Neuronal stem cell (in vitro differentiated cells): ENCODE measurements at regions not wholly inside any gene's neighbourhood (a gene's known extent, or its start where the extent isn't known, plus 50 kb on each side); places are given as distances from the start of the nearest gene placed in this dataset.
"Not testable (repeated sequence)": the region's sequence is repeated elsewhere in the genome, so short reads cannot be mapped to it uniquely, and the experiment has no call there.

ENCODE experiments used
- DNase-seq: peaks from one replicate; pipeline ENCODE4 v3.0.0-alpha.2; 2013; ENCODE audit warnings: low spot score
- H2AFZ ChIP-seq: one replicate; pipeline ENCODE4 v1.6.1; 2013; ENCODE audit warnings: mild to moderate bottlenecking, low read length, inconsistent platforms
- H2AK5ac ChIP-seq: 2 replicates; pipeline ENCODE4 v1.6.1; 2013; ENCODE audit warnings: low read depth, mild to moderate bottlenecking, inconsistent platforms, low read length, moderate library complexity, mixed read lengths
- H2BK120ac ChIP-seq: 2 replicates; pipeline ENCODE4 v1.6.1; 2013; ENCODE audit warnings: low read depth, mild to moderate bottlenecking, inconsistent platforms, low read length, moderate library complexity, mixed read lengths
- H2BK12ac ChIP-seq: one replicate; pipeline ENCODE4 v1.6.1; 2013; ENCODE audit warnings: low read length, inconsistent platforms
- H2BK15ac ChIP-seq: 2 replicates; pipeline ENCODE4 v1.6.1; 2013; ENCODE audit warnings: mild to moderate bottlenecking, low read length, inconsistent platforms, mixed read lengths
- H2BK5ac ChIP-seq: one replicate; pipeline ENCODE4 v1.6.1; 2013; ENCODE audit warnings: inconsistent platforms, mild to moderate bottlenecking, low read length, moderate library complexity
- H3K14ac ChIP-seq: one replicate; pipeline ENCODE4 v1.6.1; 2013; ENCODE audit warnings: low read length, inconsistent platforms
- H3K18ac ChIP-seq: 2 replicates; pipeline ENCODE4 v1.6.1; 2013; ENCODE audit warnings: low read length, inconsistent platforms
- H3K23ac ChIP-seq: 2 replicates; pipeline ENCODE4 v1.6.1; 2013; ENCODE audit warnings: low read depth, mild to moderate bottlenecking, mixed read lengths, low read length, inconsistent platforms; ENCODE audit not compliant: poor library complexity
- H3K27ac ChIP-seq: replicated peaks from 3 replicates; pipeline ENCODE4 v1.5.1; 2013; ENCODE audit warnings: low read length, inconsistent platforms
- H3K27me3 ChIP-seq, 3 experiments: 2 replicates each; pipeline ENCODE4 v1.6.1; 2013; ENCODE audit warnings: low read length in 3 of 3, mild to moderate bottlenecking in 2 of 3, inconsistent platforms in 1 of 3, low read depth in 1 of 3, mixed read lengths in 1 of 3, moderate library complexity in 1 of 3; ENCODE audit not compliant: control insufficient read depth in 3 of 3, insufficient read depth in 3 of 3
- H3K36me3 ChIP-seq, 2 donors: replicated peaks in 1 of 2; 2 replicates each; pipeline ENCODE4 v1.6.1; 2013; ENCODE audit warnings: low read length in 2 of 2; ENCODE audit not compliant: control insufficient read depth in 2 of 2, insufficient read depth in 2 of 2
- H3K4ac ChIP-seq: 2 replicates; pipeline ENCODE4 v1.6.1; 2013; ENCODE audit warnings: inconsistent platforms, mild to moderate bottlenecking, low read length, moderate library complexity
- H3K4me1 ChIP-seq, 2 donors: 1 replicate in 1 of 2; 2 replicates in 1 of 2; pipeline ENCODE4 v1.6.1; 2013; ENCODE audit warnings: low read length in 2 of 2, low read depth in 1 of 2; ENCODE audit not compliant: control insufficient read depth in 2 of 2, insufficient read depth in 1 of 2
- H3K4me2 ChIP-seq: one replicate; pipeline ENCODE4 v1.6.1; 2013; ENCODE audit warnings: mild to moderate bottlenecking, low read length, inconsistent platforms; ENCODE audit not compliant: insufficient read depth, poor library complexity, severe bottlenecking
- H3K4me3 ChIP-seq, 2 donors: 2 replicates each; pipeline ENCODE4 v1.5.1; 2013; ENCODE audit warnings: low read length in 2 of 2, mild to moderate bottlenecking in 2 of 2, inconsistent platforms in 1 of 2, moderate library complexity in 1 of 2
- H3K79me1 ChIP-seq: one replicate; pipeline ENCODE4 v1.6.1; 2013; ENCODE audit warnings: low read depth, mild to moderate bottlenecking, inconsistent platforms, low read length, moderate library complexity
- H3K9ac ChIP-seq: one replicate; pipeline ENCODE4 v1.6.1; 2013; ENCODE audit warnings: mild to moderate bottlenecking, low read depth, low read length, inconsistent platforms; ENCODE audit not compliant: poor library complexity
- H3K9me3 ChIP-seq, 2 donors: replicated peaks in 1 of 2; 2 replicates each; pipeline versions ENCODE3 to v1.6.1; 2013; ENCODE audit warnings: low read length in 2 of 2, mild to moderate bottlenecking in 2 of 2, inconsistent platforms in 1 of 2, low read depth in 1 of 2, mixed read lengths in 1 of 2, moderate library complexity in 1 of 2; ENCODE audit not compliant: control insufficient read depth in 2 of 2, insufficient read depth in 1 of 2
- H4K8ac ChIP-seq: one replicate; pipeline ENCODE4 v1.6.1; 2013; ENCODE audit warnings: low read depth, mild to moderate bottlenecking, inconsistent platforms, low read length, moderate library complexity
- H4K91ac ChIP-seq: one replicate; pipeline ENCODE4 v1.6.1; 2013; ENCODE audit warnings: low read length, low read depth, mild to moderate bottlenecking, inconsistent platforms; ENCODE audit not compliant: poor library complexity
- WGBS, 2 donors: extraction: QIAGEN DNeasy Blood & Tissue Kit; methylation state at CpG; one replicate each; pipeline ENCODE4 v1.1.7; 2013; ENCODE audit warnings: missing lambda C conversion rate in 2 of 2, mixed read lengths in 1 of 2; ENCODE audit not compliant: insufficient read length in 2 of 2, insufficient replicate concordance in 1 of 2; ENCODE audit errors: extremely low coverage in 2 of 2; 5-methylcytosine and 5-hydroxymethylcytosine counted together

DNA sequence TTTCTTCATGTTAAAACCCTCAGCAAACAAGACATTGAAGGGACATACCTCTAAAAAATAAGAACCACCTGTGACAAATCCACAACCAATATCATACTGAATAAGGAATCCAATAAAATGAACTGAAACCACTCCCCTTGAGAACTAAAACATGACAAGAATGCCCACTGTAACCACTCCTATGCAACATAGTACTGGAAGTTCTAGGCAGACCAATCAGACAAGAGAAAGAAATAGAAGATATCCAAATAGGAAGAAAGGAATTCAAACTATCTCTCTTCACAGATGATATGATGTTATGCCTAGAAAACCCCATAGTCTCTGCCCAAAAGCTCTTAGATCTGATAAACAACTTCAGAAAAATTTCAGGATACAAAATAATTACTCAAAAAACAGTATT is 887.7 kb upstream of the CDH18 start:
- H3K27me3 ChIP-seq, H3K27ac ChIP-seq, H4K91ac ChIP-seq: not testable (repeated sequence)

DNA sequence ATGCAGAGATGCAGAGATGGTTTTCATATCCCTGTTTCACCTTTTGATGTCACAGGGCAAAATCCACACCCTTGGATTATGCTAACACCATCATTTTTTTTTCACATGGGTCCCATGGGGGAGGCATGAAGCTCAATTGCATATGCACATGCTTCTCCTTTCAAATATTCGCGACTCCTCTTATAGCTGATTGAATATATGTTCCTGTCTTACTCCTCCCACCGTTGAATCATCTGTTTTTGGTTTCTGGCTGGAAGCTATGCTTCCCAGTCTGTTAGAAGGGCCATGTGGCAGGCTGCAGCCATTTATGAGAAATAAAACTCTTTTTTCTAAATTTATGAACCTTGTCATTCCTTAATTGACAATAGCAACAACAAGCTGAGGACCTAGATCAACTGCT is 877.9 kb upstream of the CDH18 start:
- not testable (repeated sequence) for H2BK15ac ChIP-seq, H4K8ac ChIP-seq

More for the DNA sequence above, 887.7 kb upstream of the CDH18 start:
- H2BK5ac ChIP-seq, DNase-seq, H3K23ac ChIP-seq, H3K9me3 ChIP-seq, H3K4me1 ChIP-seq, H3K18ac ChIP-seq, H3K4ac ChIP-seq, H3K36me3 ChIP-seq, H2BK15ac ChIP-seq, H2AFZ ChIP-seq, H2BK120ac ChIP-seq, H3K79me1 ChIP-seq, H3K14ac ChIP-seq, H2BK12ac ChIP-seq, H3K4me2 ChIP-seq, H2AK5ac ChIP-seq, H3K4me3 ChIP-seq, H4K8ac ChIP-seq, H3K9ac ChIP-seq: not testable (repeated sequence)

DNA sequence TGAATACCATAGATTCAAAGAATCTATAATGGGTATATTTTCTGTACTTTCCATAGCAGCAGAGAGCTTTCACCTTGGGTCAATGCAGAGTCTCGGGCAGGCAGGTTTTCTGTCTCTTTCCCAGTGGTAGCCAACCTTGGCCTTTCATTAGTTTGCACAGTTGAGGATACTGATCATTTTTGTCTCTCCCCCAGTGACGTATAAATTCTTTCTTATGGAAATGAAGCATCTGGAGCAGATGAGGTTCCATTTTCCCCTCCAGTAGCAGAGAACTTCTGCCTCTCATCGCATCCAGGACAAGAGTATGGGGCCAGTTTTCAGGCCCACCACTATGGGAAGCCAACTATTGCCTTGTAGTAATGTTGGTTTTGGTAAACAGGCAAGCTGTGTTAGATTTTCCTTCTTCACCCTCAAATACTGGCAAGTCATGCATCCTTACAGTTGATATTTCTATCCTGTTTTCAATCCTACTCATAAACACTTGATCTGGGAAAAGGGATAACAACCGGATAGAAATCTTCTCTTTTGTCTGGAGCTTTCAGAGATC is 845.2 kb upstream of the CDH18 start:
- Histone ChIP-seq H2BK15ac (no peak overlapping the region), H3K23ac (no peak overlapping the region), H3K18ac (no peak overlapping the region), H3K4ac (no peak overlapping the region), H2BK12ac (no peak overlapping the region), H3K9me3 (no peaks in the 10 kb centered on the region), H3K4me1 (peaks cover 2% of the 10 kb centered on the region in 2 donors), H2BK5ac (no peak overlapping the region), H3K27ac (no peak overlapping the region), H3K79me1 (no peaks in the 10 kb centered on the region), H4K91ac (no peak overlapping the region), H3K36me3 (no peaks in the 10 kb centered on the region), H2BK120ac (no peak overlapping the region), H4K8ac (no peak overlapping the region), H2AK5ac (no peak overlapping the region), H3K4me2 (no peak overlapping the region), H3K27me3 (no peaks in the 10 kb centered on the region), H2AFZ (peak overlapping the region; percentile 41), H3K9ac (no peak overlapping the region), H3K14ac (no peak overlapping the region), H3K4me3 (no peak overlapping the region)
- WGBS, 2 donors: no CpG with 5 or more reads among the region's 4 CpGs
- DNase-seq: no peak

More for the DNA sequence above, 877.9 kb upstream of the CDH18 start:
- H3K9ac ChIP-seq, H3K4ac ChIP-seq, H3K4me1 ChIP-seq, H3K79me1 ChIP-seq, H2BK12ac ChIP-seq, H3K4me2 ChIP-seq, H2AFZ ChIP-seq, H3K14ac ChIP-seq, H3K36me3 ChIP-seq, H3K27me3 ChIP-seq, H3K4me3 ChIP-seq, DNase-seq, H3K27ac ChIP-seq, H3K9me3 ChIP-seq, H2BK120ac ChIP-seq, H4K91ac ChIP-seq, H2AK5ac ChIP-seq, H2BK5ac ChIP-seq, H3K18ac ChIP-seq, H3K23ac ChIP-seq: not testable (repeated sequence)
- no CpG with 5 or more reads among the region's 3 CpGs for WGBS, 2 donors

DNA sequence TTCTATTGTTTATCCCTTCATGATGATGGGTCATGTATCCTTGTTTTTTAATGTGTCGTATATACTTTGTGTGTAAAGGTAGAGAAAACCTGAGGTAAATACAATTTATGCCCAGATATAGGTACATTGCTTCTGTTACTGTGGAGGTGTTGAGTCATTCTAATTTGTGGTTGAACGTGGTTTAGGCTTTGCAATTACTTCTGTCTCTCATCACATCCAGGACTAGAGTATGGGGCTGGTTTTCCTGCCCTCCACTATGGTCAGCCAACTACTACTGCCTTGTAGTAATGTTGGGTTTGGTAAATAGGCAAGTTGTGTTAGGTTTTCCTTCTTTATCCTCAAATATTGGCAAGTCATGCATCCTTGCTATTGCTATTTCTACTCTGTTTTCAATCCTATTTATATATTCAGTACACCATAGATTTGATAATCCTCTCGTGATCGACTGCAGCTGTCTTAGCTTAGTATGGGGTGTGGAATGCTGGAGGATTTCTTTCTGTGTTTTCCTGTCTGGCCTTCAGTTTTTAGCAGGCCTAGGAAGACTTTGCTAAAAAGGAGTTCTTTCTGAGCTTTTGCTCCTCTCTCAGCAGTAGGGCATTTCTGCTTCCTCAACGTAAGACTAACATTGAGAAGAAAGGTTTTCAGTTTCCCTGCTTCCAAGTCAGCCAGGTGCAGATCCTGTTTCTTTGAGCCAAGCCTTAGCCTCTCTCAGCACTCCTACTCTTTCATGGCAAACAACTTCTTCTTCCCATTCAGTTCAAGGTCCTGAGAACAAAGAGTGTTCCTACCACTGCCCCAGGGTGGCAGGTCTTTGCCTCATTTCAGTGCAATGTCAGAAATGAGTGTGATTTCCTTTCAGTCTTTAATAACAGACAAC is 844.4 kb upstream of the CDH18 start:
- no peak overlapping the region for H3K27ac ChIP-seq
- no peak overlapping the region for H2AK5ac ChIP-seq
- H3K23ac ChIP-seq: no peak overlapping the region
- no peak overlapping the region for H3K4ac ChIP-seq
- H2BK120ac ChIP-seq: no peak overlapping the region
- H3K79me1 ChIP-seq: no peaks in the 10 kb centered on the region
- no peak for DNase-seq
- no CpG with 5 or more reads among the region's 5 CpGs for WGBS, 2 donors
- H3K9ac ChIP-seq: no peak overlapping the region
- no peak overlapping the region for H3K4me2 ChIP-seq
- peak overlapping the region; percentile 41 for H2AFZ ChIP-seq
- no peak overlapping the region for H2BK15ac ChIP-seq
- H2BK5ac ChIP-seq: no peak overlapping the region
- no peaks in the 10 kb centered on the region for H3K27me3 ChIP-seq
- no peak overlapping the region for H2BK12ac ChIP-seq
- H3K36me3 ChIP-seq: no peaks in the 10 kb centered on the region
- H3K9me3 ChIP-seq: no peaks in the 10 kb centered on the region
- H3K4me1 ChIP-seq: peaks cover 2% of the 10 kb centered on the region in 2 donors
- H4K91ac ChIP-seq: no peak overlapping the region
- H3K18ac ChIP-seq: no peak overlapping the region
- H3K4me3 ChIP-seq: no peak overlapping the region
- no peak overlapping the region for H4K8ac ChIP-seq
- no peak overlapping the region for H3K14ac ChIP-seq
